OCI-LY1 (cell line): ENCODE measurements at regions not wholly inside any gene's neighbourhood (a gene's known extent, or its start where the extent isn't known, plus 50 kb on each side); places are given as distances from the start of the nearest gene placed in this dataset.

ENCODE experiments used
- H2AFZ ChIP-seq: fragments of 200-600 bp; sonication (generic), shearing (Covaris generic); 2 replicates; pipeline ENCODE4 v1.6.0; 2014; ENCODE audit warnings: antibody characterized with exemption, mild to moderate bottlenecking, low read length
- H3F3A ChIP-seq: fragments of 200-600 bp; sonication (generic), shearing (Covaris generic); 2 replicates; pipeline ENCODE4 v1.6.0; 2014; ENCODE audit warnings: mild to moderate bottlenecking, antibody characterized with exemption, low read length, moderate library complexity; ENCODE audit not compliant: insufficient read depth
- H3K27ac ChIP-seq: fragments of 200-600 bp; sonication (generic); 2 replicates; pipeline ENCODE4 v1.5.1; 2014; ENCODE audit warnings: low read length, mixed run types, mild to moderate bottlenecking, low read depth; ENCODE audit not compliant: poor library complexity, severe bottlenecking
- H3K27me3 ChIP-seq: fragments of 200-600 bp; sonication (generic); 2 replicates; pipeline ENCODE4 v1.6.0; 2014; ENCODE audit warnings: antibody characterized with exemption, mild to moderate bottlenecking, low read length, moderate library complexity; ENCODE audit not compliant: insufficient read depth
- H3K36me3 ChIP-seq: fragments of 200-600 bp; sonication (generic); 2 replicates; pipeline ENCODE4 v1.6.1; 2014; ENCODE audit warnings: mild to moderate bottlenecking, antibody characterized with exemption, low read length, moderate library complexity, mixed read lengths; ENCODE audit not compliant: insufficient read depth
- H3K4me1 ChIP-seq: fragments of 200-600 bp; sonication (generic); 2 replicates; pipeline ENCODE4 v1.5.1; 2014; ENCODE audit warnings: mild to moderate bottlenecking, low read length, moderate library complexity; ENCODE audit not compliant: insufficient read depth, severe bottlenecking
- H3K4me2 ChIP-seq: fragments of 200-600 bp; sonication (generic), shearing (Covaris generic); 2 replicates; pipeline ENCODE4 v1.6.1; 2014; ENCODE audit warnings: low read length
- H3K4me3 ChIP-seq: fragments of 200-600 bp; sonication (generic); 2 replicates; pipeline ENCODE4 v1.5.1; 2014; ENCODE audit warnings: low read length, low read depth, mild to moderate bottlenecking, mixed read lengths; ENCODE audit not compliant: poor library complexity, severe bottlenecking
- H3K79me2 ChIP-seq: fragments of 200-600 bp; shearing (Covaris generic); 2 replicates; pipeline ENCODE4 v1.6.1; 2016; ENCODE audit warnings: mixed run types, low read length, mixed read lengths; ENCODE audit not compliant: insufficient read depth
- H3K9ac ChIP-seq: fragments of 200-600 bp; sonication (generic), shearing (Covaris generic); 2 replicates; pipeline ENCODE4 v1.6.1; 2014; ENCODE audit warnings: mild to moderate bottlenecking, low read length, mixed read lengths
- H3K9me2 ChIP-seq: fragments of 200-600 bp; sonication (generic), shearing (Covaris generic); 2 replicates; pipeline ENCODE4 v1.6.1; 2014; ENCODE audit warnings: low read depth, mild to moderate bottlenecking, low read length, mixed read lengths
- H3K9me3 ChIP-seq: fragments of 200-600 bp; shearing (Covaris generic); 2 replicates; pipeline ENCODE4 v1.6.1; 2014; ENCODE audit warnings: low read length, mixed read lengths
- H4K20me1 ChIP-seq: fragments of 200-600 bp; sonication (generic), shearing (Covaris generic); 2 replicates; pipeline ENCODE4 v1.6.0; 2016; ENCODE audit warnings: mild to moderate bottlenecking, low read length; ENCODE audit not compliant: insufficient read depth
- CTCF ChIP-seq: fragments of 200-600 bp; sonication (generic), shearing (Covaris generic); IDR thresholded peaks from 2 replicates; pipeline ENCODE4 v1.5.1; 2017; ENCODE audit warnings: mild to moderate bottlenecking, antibody characterized with exemption, low read length, moderate library complexity, mixed read lengths
- EZH2 ChIP-seq: fragments of 200-600 bp; sonication (generic), shearing (Covaris generic); IDR thresholded peaks from 2 replicates; pipeline ENCODE4 v1.8.0; 2017; ENCODE audit warnings: borderline replicate concordance, mixed run types, mild to moderate bottlenecking, antibody characterized with exemption, low read length, moderate library complexity, mixed read lengths

- Histone ChIP-seq H3K36me3 (no peaks in the 10 kb centered on the region), H3K9me3 (no peaks in the 10 kb centered on the region), H2AFZ (no peak overlapping the region), H3K4me2 (no peak overlapping the region), H3K27me3 (no peaks in the 10 kb centered on the region), H3K9ac (no peak overlapping the region), H3K4me1 (no peaks in the 10 kb centered on the region), H3F3A (no peaks in the 10 kb centered on the region), H3K4me3 (no peak overlapping the region), H3K79me2 (no peaks in the 10 kb centered on the region), H4K20me1 (no peaks in the 10 kb centered on the region), H3K27ac (no peak overlapping the region), H3K9me2 (no peaks in the 10 kb centered on the region)
- no peak for TF ChIP-seq CTCF
- TF ChIP-seq EZH2, result no peak
Observed at GRCh38 chr5:68074633-68075032, 140.9 kb upstream of the PIK3R1 start.

- Histone ChIP-seq H3K9me2 (no peaks in the 10 kb centered on the region), H3K36me3 (no peaks in the 10 kb centered on the region), H3K4me1 (no peaks in the 10 kb centered on the region), H3K9ac (no peak overlapping the region), H3K27ac (no peak overlapping the region), H4K20me1 (no peaks in the 10 kb centered on the region), H3F3A (no peaks in the 10 kb centered on the region), H3K4me2 (no peak overlapping the region), H3K27me3 (no peaks in the 10 kb centered on the region), H3K9me3 (no peaks in the 10 kb centered on the region), H3K79me2 (no peaks in the 10 kb centered on the region), H3K4me3 (no peak overlapping the region), H2AFZ (no peak overlapping the region)
- TF ChIP-seq EZH2, result no peak
- TF ChIP-seq CTCF, result no peak
Observed at GRCh38 chr5:68074048-68074632, 141.4 kb upstream of the PIK3R1 start.

- Histone ChIP-seq H4K20me1 (no peaks in the 10 kb centered on the region), H3F3A (no peaks in the 10 kb centered on the region), H3K27me3 (no peaks in the 10 kb centered on the region), H3K79me2 (no peaks in the 10 kb centered on the region), H3K4me2 (no peak overlapping the region), H2AFZ (no peak overlapping the region), H3K27ac (no peak overlapping the region), H3K4me1 (no peaks in the 10 kb centered on the region), H3K9me3 (no peaks in the 10 kb centered on the region), H3K4me3 (no peak overlapping the region), H3K9ac (no peak overlapping the region), H3K9me2 (no peaks in the 10 kb centered on the region), H3K36me3 (no peaks in the 10 kb centered on the region)
- no peak for TF ChIP-seq CTCF
- TF ChIP-seq EZH2, result no peak
Observed at GRCh38 chr5:68071736-68072135, 143.8 kb upstream of the PIK3R1 start.
